Cardiac septum (tissue), 1 donor: ENCODE measurements at regions not wholly inside any gene's neighbourhood (a gene's known extent, or its start where the extent isn't known, plus 50 kb on each side); places are given as distances from the start of the nearest gene placed in this dataset.

Source experiments
- DNase-seq: peaks from one replicate; pipeline ENCODE4 v3.0.0-alpha.2; 2020; ENCODE audit warnings: low spot score
- intact Hi-C: fragments of 100-400 bp; cut with DNase I; formaldehyde crosslinking; loops from one replicate; pipeline ENCODE4 v1.14.0; 2022
- donor health status: DM: no; HTN: no; CAD: no.

- intact Hi-C loops: loop anchor here (2.0 kb wide), 1 partner anchor 426 kb away; the partner anchor contains the start of gene HMX3
- peak; percentile 63 for DNase-seq
These were observed 105.6 kb upstream of the GPR26 start for GRCh38 chr10:123560301-123561140.

DNA sequence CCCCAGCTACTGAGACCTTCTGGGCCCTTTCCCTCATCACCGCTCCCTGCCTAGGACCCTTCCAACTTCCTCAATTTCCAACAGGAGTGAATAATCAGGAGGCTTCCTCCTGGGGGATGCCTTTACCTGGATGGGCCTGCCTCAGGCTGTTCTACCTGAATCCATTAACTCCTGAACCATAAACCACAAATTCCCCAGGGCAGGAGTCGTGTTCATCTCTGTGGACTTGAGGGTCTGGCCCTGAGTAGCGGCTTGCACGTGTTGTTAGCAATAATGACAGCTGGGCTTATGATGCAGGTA, 105.1 kb upstream of the GPR26 start:
- intact Hi-C loops: loop anchor here (2.0 kb wide), 1 partner anchor 426 kb away; the partner anchor contains the start of gene HMX3
- peak; percentile 35 for DNase-seq

DNA sequence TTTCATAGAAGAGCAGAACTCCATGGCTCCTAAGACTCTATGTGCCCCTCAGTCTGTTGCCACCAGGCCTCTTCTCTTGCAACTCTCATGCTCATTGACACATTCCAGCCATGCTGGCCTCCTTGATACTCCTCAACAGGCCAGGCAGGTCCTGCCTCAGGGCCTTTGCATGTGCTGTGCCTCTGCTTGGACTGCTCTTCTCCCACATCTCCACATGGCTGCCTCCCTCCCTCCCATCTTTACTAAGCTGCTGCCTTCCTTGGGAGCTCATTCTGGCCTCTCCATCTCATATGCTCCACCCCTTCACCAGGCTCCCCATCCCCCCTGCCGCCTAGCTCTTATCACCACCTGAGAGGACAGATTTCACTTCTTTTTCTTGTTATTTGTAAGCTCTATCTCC, 103.8 kb upstream of the GPR26 start:
- intact Hi-C loops: no loop called here
- DNase-seq: no peak

DNA sequence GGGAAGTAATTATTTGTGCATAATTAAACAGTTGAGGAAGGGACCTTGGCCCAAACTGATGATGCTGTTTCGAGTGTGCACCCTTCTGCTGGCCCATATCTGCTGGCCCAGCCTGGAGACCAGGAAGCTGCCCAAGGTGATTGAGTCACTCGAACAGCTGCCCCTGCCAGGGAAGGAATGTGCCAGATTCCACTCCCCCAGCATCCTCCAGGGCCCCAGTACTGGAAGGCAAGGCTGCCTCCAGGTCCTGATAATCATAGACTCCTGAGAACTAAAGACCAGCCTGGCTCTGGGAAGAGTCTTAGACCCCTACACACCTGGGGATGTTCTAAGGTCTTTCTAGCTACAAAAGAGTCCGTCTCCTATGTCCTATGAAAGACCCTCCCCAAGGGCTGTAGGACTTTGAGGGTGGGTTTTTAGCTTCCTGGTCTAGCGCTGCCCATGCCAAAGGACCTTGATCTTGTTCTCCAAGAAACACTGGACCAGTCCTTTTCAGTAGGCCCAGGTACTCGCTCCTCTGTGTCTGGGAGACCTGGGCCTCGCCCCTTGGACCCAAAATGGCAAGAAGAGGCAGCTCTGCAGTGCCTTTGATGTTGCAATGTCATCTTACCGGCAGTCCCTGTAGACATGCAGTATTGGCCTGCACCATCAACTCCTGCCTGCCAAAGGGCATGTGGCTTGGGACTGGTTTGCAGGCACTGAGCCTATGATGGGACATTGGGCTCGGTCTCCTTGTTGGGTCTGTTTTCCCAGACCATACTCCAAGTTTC, 103.2 kb upstream of the GPR26 start:
- intact Hi-C loops: no loop called here
- no peak for DNase-seq

DNA sequence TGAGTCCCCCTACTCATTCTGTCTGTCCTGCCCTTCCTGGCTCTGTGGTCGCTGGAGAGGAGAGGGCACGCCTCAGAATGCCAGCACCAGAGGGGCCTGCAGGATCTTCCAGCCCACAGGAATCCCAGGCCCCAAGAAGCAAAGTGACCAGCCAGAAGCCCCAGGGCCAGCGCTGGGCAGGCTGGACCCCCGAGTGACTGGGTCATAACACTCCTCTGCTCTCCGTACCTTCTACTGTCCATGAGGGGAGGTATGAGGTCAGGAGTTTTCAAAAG, 102.6 kb upstream of the GPR26 start:
- intact Hi-C loops: no loop called here
- DNase-seq: no peak

DNA sequence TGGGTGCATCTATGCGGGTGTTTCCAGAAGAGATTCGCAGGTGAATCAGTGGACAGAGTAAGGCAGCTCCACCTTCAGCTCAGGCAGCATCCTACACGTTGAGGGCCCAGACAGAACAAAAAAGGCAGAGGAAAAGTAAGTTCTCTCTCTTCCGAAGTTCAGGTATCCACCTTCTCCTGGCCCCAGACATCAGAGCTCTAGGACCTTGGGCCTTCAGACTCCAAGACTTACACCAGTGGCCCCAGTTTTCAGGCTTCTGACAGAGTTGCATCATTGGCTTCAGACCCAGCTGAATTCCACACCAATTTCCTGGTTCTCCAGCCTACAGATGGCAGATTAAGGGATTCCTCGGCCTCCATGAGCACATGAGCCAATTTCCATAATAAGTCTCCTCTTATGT, 102.2 kb upstream of the GPR26 start:
- no peak for DNase-seq
- intact Hi-C loops: no loop called here

DNA sequence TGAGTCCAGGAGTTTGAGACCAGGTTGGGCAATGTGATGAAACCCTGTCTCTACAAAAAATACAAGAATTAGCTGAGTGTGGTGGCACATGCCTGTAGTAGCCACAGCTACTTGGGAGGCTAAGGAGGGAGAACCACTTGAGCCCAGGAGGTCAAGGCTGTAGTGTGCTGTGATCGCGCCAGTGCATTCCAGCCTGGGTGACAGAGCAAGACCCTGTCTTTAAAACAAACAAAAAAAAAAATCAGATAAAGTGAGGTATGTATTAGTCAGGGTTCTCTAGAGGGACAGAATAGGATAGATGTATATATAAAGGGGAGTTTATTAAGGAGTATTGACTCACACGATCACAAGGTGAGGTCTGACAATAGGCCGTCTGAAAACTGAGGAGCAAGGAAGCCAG, 101.5 kb upstream of the GPR26 start:
- no peak for DNase-seq
- intact Hi-C loops: no loop called here

GRCh38 chr10:123565691-123566660, 100.2 kb upstream of the GPR26 start:
- DNase-seq: peak; percentile 49

DNA sequence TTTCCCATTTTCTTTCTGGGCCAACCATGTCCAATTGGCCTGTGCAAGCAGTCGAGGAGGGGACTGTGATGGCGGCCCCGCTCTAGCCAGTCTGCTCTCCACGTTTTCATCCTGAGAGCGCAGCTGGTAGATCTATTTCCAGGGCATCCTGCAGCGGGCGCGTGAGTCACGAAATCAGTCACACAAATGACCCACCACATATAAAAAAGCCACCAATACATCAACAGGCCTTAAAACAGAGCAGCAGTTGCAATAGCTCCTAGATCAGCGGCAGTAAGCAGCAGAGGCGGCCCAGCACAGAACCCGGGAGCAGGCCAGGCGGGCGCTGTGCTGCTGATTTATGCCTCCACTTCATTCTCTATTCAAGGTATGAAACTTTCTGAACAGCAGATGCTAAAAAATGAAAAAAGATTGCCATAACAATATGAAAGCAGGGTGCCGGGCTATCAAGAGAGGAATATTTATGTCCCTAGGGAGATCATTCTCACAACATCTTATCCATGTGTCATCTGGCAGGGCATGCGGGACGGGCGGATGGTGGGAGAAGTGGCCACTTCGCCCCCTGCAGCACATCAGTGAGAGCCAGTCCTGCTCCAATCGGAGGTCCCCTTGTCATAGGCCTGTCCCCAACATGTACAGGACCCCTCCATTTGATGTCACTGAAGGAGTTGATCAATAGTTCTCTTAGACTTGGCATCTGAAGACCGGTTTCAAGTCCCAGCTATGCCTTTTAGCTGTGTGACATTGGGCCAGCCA, 98.0 kb upstream of the GPR26 start:
- no peak for DNase-seq
- intact Hi-C loops: no loop called here

More at GRCh38 chr10:123565691-123566660, 100.2 kb upstream of the GPR26 start:
- intact Hi-C loops: no loop called here

GRCh38 chr10:123568751-123569150, 97.4 kb upstream of the GPR26 start:
- no peak for DNase-seq
- intact Hi-C loops: no loop called here

- intact Hi-C loops: no loop called here
- DNase-seq: peak; percentile 29
These were observed 96.6 kb upstream of the GPR26 start for GRCh38 chr10:123569436-123570035.

DNA sequence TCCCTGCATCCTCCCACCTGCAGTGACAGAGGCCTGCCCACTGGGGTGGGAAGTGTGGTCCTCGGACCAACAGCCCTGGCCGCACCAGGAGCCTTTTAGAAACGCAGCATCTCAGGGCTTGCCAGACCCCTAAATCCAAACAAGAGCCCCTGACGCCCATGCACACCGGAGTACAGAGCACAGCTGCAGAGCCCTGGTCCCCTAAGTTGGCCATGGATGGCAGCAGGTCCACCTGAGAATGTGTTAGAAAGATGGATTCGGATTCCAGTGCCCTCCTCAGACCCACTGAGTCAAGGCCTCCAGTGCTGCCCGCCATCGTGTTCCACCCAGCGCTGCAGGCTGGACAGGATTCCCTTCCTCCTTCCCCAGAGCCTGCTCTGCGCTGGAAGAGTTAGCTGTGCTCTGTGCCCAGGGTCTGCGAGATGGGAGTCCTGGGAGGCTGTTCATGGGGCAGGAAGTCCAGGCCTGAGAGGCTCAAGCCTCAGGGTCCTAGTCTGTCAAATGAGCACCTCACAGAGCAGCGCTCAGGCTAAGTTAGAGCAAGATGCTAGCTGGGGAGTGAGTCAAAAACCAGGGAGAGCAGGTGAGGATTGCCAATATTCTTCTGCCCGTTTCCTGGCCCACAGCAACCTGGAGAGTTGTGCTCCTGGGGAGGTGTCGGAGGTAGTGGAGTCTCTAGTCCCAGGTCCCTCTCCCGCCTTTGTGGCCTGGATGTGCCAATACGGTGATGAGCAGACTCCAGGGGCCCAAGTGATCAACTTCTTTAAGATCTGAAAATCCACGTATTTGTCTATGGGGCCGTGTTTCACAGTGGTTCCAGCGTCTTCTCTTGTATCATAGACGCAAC, 95.9 kb upstream of the GPR26 start:
- peak; percentile 60 for DNase-seq
- intact Hi-C loops: no loop called here

DNA sequence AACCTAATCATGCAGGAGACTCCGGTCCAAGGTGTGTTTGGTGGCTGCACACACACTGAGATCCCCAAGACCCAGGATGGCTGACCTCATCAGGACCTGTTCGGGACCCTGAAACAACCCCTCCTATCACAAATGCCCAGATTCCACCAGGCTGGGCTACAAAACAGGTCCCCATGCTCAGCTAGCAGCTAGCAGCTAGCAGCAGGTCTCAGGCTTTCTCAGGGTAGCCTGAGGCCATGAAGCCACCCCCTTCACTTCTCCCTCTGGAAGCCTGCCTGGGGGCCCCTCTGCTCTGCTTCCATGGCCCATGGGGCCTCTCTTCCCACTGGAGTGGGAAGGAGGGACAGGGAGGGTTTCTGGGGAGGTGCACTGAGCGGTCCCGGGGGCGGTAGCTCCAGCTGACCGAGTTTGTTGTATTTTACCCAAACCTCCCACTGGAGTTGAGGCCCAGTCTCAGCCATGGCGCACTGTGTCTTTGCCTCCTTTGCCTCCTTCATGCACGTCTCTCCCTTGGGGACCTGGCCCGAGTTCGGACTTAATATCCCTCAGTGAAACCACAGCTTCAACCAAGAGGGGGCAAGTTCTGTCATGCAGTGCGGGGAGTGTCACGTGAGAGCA, 95.1 kb upstream of the GPR26 start:
- peak; percentile 63 for DNase-seq
- intact Hi-C loops: no loop called here

GRCh38 chr10:123571978-123572377, 94.2 kb upstream of the GPR26 start:
- no peak for DNase-seq
- intact Hi-C loops: no loop called here

- intact Hi-C loops: no loop called here
- DNase-seq: no peak
These were observed 92.7 kb upstream of the GPR26 start for GRCh38 chr10:123573236-123574108.

DNA sequence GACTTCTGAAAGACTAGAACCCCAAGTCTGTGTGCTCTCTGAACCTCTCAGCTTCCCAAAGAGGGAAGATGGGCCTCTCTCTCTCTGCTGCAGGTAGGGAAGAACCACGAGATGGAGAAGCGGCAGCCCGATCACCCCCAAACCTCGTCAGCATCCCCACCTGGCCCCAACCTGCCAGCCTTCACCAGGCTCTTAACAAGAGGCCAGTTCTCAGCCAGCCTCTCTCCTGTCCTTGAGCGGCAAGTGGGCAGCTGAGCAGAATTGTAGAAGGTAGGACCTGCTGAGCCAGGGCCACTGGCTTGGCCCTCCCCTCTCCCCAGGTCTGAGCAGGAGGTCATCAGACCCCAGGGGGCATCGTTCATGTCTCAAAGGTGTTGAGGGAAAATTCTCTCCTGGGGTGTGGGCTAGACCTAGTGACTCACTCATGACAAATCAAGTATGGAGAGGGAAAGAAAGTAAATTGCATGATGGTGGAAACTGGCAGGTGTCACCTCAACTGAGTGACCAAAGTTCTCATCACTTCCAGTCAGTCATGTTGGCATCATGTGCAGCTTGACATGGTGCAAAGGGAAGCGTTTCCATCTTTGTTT, 92.0 kb upstream of the GPR26 start:
- intact Hi-C loops: no loop called here

More for the DNA sequence above, 92.0 kb upstream of the GPR26 start:
- DNase-seq: no peak
